ACC112 (cell line): ENCODE measurements at regions not wholly inside any gene's neighbourhood (a gene's known extent, or its start where the extent isn't known, plus 50 kb on each side); places are given as distances from the start of the nearest gene placed in this dataset.

ENCODE experiments used
- H2AFZ ChIP-seq: fragments of 200-600 bp; sonication (generic); one replicate; pipeline ENCODE4 v1.6.0; 2017; ENCODE audit warnings: antibody characterized with exemption, low read length; ENCODE audit not compliant: unreplicated experiment
- H3K27ac ChIP-seq: fragments of 200-600 bp; sonication (generic); 2 replicates; pipeline ENCODE4 v1.5.1; 2014; ENCODE audit warnings: low read depth, mild to moderate bottlenecking, antibody characterized with exemption, low read length, moderate library complexity
- H3K27me3 ChIP-seq: fragments of 200-600 bp; sonication (generic); 2 replicates; pipeline ENCODE4 v1.6.1; 2014; ENCODE audit warnings: mild to moderate bottlenecking, antibody characterized with exemption, low read length, moderate library complexity, mixed read lengths; ENCODE audit not compliant: insufficient read depth
- H3K36me3 ChIP-seq: fragments of 200-600 bp; sonication (generic); 2 replicates; pipeline ENCODE4 v1.6.1; 2016; ENCODE audit warnings: mild to moderate bottlenecking, antibody characterized with exemption, low read length, moderate library complexity, mixed read lengths; ENCODE audit not compliant: insufficient read depth
- H3K4me1 ChIP-seq: fragments of 200-600 bp; sonication (generic); one replicate; pipeline ENCODE4 v1.6.1; 2016; ENCODE audit warnings: low read length, mixed read lengths; ENCODE audit not compliant: insufficient read depth, unreplicated experiment, control insufficient read depth
- H3K4me3 ChIP-seq: fragments of 200-600 bp; sonication (generic); 2 replicates; pipeline ENCODE4 v1.5.1; 2014; ENCODE audit warnings: mild to moderate bottlenecking, low read depth, low read length
- H3K79me2 ChIP-seq: fragments of 200-600 bp; sonication (generic); one replicate; pipeline ENCODE4 v1.6.0; 2016; ENCODE audit warnings: low read length; ENCODE audit not compliant: control insufficient read depth, unreplicated experiment, insufficient read depth

DNA sequence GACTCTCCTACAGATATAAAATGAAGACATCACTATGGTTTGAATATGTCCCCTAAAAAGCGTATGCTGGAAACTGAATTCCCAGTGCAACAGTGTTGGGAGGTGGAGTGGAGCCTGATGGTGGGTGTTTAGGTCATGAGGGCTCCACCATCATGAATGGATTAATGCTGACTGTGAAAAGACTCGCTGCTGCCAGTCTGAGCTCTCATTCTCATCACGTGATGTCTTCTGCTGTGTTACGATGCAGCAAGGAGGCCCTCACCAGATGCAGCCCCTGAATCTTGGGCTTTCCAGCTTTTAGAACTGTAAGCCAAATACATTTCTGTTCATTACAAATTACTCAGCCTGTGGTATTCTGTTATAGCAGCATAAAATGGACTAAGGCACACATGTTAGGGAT lies 73.8 kb upstream of the PPP2R5A start:
- Histone ChIP-seq H3K4me1 (no peaks in the 10 kb centered on the region), H3K4me3 (no peak overlapping the region), H2AFZ (no peak overlapping the region), H3K27ac (no peak overlapping the region), H3K27me3 (peaks cover 3% of the 10 kb centered on the region; the same call in 1 of the 2 replicates), H3K79me2 (no peaks in the 10 kb centered on the region), H3K36me3 (no peaks in the 10 kb centered on the region)

DNA sequence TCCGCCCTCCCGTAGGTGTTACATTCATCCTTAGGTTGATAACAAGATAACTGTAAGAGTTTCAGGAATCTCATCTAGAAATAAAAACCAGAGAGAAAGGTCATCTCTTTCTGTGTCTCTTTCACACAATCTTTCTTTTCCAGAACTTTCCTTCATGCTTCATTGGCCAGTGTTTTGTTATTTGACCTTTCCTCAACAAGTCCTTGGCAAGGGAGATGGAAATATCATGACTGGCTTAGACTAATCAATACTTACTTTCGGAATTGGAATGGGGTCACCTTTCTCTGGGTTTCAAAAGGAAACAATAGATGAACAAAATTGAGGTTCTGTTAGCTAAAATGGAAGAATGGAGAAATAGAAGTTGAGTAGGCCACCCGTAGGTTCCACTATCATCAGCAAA lies 72.9 kb upstream of the PPP2R5A start:
- H3K27me3 ChIP-seq, result peaks cover 3% of the 10 kb centered on the region; the same call in 1 of the 2 replicates
- no peak overlapping the region for H2AFZ ChIP-seq
- no peaks in the 10 kb centered on the region for H3K4me1 ChIP-seq
- no peaks in the 10 kb centered on the region for H3K36me3 ChIP-seq
- H3K4me3 ChIP-seq, result no peak overlapping the region
- no peaks in the 10 kb centered on the region for H3K79me2 ChIP-seq
- no peak overlapping the region for H3K27ac ChIP-seq

DNA sequence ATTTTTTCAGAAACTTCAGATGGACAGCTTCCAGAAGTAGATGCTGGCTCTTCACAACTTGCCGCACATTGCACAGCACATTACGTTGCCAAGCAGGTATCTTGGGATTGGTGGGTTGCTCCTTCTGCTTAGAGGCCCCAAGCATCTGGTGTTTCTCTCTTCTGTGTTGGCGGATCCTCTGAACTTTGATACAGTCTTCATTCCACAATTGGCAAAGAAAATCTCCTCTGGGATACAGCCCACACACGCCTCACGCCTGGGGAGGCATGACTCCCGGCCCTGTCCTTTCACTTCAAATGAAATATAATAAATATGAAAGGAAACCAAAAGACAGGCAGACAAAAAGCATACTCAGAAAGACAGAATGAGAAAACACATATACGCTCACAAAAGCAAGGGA lies 72.3 kb upstream of the PPP2R5A start:
- H3K27me3 ChIP-seq, result peaks cover 3% of the 10 kb centered on the region; the same call in 1 of the 2 replicates
- H3K4me1 ChIP-seq, result no peaks in the 10 kb centered on the region

DNA sequence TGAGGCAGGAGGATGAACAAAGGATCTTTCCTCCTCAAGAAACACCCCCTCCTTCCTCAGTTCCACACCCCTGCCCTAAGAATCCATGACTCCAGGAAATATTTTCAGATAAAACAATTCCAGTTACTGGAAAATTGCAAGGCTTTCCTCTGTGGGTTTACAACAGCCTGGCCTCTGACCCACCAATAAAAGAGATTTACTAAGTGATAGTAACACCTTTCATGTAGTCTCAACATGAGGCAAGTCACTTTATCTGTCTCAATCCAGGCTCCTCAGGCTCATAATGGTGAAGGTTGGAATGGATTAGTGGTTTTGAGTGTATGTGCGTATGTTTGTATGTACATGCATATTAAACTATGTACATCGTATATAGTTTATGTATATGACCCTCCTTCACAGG lies 71.4 kb upstream of the PPP2R5A start:
- H3K27ac ChIP-seq, result no peak overlapping the region
- H2AFZ ChIP-seq, result no peak overlapping the region
- no peaks in the 10 kb centered on the region for H3K79me2 ChIP-seq
- H3K4me1 ChIP-seq, result no peaks in the 10 kb centered on the region
- H3K36me3 ChIP-seq, result no peaks in the 10 kb centered on the region
- peaks cover 3% of the 10 kb centered on the region; the same call in 1 of the 2 replicates for H3K27me3 ChIP-seq
- no peak overlapping the region for H3K4me3 ChIP-seq

More for the DNA sequence above, 72.3 kb upstream of the PPP2R5A start:
- no peaks in the 10 kb centered on the region for H3K36me3 ChIP-seq
- H3K4me3 ChIP-seq, result no peak overlapping the region
- H3K79me2 ChIP-seq, result no peaks in the 10 kb centered on the region
- no peak overlapping the region for H3K27ac ChIP-seq
- no peak overlapping the region for H2AFZ ChIP-seq

DNA sequence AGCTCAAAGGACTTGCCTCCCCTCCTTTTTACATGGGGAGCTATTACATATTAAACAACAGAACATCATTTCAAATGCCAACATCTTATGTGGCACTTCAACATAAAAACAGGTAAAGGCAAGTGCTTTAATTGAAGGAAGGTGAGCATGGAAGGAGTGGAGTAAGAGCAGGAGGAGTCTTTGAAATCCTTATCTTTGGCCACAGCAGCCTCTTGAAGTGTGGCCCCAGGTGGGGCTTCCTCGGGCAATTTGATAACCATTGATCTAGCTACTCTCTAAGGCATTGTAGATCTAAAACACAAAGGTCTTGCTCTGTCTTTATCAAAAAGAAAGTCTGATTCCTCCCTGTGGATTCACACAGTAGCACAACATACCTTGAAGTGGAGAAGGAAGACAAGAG lies 70.9 kb upstream of the PPP2R5A start:
- Histone ChIP-seq H3K4me1 (no peaks in the 10 kb centered on the region), H3K79me2 (no peaks in the 10 kb centered on the region), H3K36me3 (no peaks in the 10 kb centered on the region), H3K4me3 (no peak overlapping the region), H3K27ac (no peak overlapping the region), H3K27me3 (peaks cover 3% of the 10 kb centered on the region; the same call in 1 of the 2 replicates), H2AFZ (no peak overlapping the region)

GRCh38 chr1:212215910-212216309 lies 69.3 kb upstream of the PPP2R5A start:
- Histone ChIP-seq H2AFZ (no peak overlapping the region), H3K27me3 (0 out of 2 replicates have a peak, but pooled peaks cover 3% of the 10 kb centered on the region), H3K79me2 (no peaks in the 10 kb centered on the region), H3K4me1 (no peaks in the 10 kb centered on the region), H3K27ac (no peak overlapping the region), H3K36me3 (no peaks in the 10 kb centered on the region), H3K4me3 (no peak overlapping the region)

- Histone ChIP-seq H3K4me1 (no peaks in the 10 kb centered on the region), H3K4me3 (no peak overlapping the region), H3K79me2 (no peaks in the 10 kb centered on the region), H2AFZ (no peak overlapping the region), H3K27me3 (0 out of 2 replicates have a peak, but pooled peaks cover 3% of the 10 kb centered on the region), H3K27ac (no peak overlapping the region), H3K36me3 (no peaks in the 10 kb centered on the region)
Measured at GRCh38 chr1:212217633-212218032, 67.6 kb upstream of the PPP2R5A start.

- Histone ChIP-seq H3K27ac (no peak overlapping the region), H3K79me2 (no peaks in the 10 kb centered on the region), H3K4me3 (no peak overlapping the region), H3K4me1 (no peaks in the 10 kb centered on the region), H2AFZ (no peak overlapping the region), H3K27me3 (0 out of 2 replicates have a peak, but pooled peaks cover 3% of the 10 kb centered on the region), H3K36me3 (no peaks in the 10 kb centered on the region)
Measured at GRCh38 chr1:212218065-212218464, 67.1 kb upstream of the PPP2R5A start.

DNA sequence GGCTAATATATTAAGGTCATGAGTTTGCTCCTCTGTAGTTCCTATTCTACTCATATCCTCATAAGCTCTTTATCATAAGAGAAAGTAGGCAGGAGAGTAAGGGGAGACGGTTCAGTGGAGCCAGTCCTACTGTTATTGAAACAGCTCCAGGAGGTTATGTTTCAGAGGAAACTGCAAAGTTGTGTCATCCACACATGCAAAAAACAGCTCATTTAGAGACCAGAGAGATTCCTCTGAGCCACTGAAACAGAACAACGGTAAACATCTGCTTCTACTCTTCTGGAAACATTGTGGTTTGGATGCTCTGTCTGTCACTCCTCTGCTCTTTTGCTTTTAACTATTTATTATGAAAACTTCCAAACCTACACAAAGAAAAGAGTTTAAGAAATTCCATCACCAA lies 66.3 kb upstream of the PPP2R5A start:
- H3K79me2 ChIP-seq, result no peaks in the 10 kb centered on the region
- no peak overlapping the region for H2AFZ ChIP-seq

DNA sequence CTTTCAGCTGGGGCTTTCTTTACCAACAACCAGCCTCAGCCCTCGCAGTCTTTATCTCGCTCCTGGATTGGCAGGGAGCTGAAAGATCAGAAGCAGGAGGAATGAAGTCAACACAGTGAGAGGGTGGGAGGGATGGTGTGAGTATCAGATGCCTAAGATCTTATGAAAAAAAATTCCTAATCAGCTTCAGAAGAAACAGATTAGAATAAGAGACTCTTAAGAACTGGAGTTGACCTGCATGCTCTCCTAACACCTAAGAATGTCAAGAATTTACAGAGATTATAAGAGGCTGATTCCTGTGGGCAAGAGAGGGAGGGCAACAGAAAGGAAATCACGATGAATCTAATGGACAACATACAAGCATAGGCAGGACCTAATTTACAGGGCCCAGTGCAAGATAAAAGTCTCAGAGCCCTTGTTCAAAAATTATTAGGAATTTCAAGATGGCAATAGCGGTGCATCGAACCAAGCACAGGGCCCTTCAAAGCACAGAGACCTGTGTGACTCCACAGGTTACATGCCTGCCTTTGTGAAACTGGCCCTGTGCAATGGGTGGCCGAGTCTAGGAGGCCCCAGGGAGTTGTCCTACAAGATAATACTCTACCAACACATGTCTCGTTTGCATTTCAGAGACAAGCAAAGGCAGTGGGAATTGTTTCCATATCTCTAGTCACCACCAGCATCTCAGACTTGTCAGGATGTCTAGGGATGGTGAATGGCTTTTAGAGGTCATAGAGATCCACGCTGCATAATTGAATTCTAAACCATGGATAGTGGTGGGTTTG lies 65.3 kb upstream of the PPP2R5A start:
- Histone ChIP-seq H3K27me3 (no peaks in the 10 kb centered on the region), H3K4me1 (no peaks in the 10 kb centered on the region), H3K4me3 (no peak overlapping the region), H2AFZ (no peak overlapping the region), H3K79me2 (no peaks in the 10 kb centered on the region), H3K36me3 (no peaks in the 10 kb centered on the region), H3K27ac (no peak overlapping the region)

More for the DNA sequence above, 66.3 kb upstream of the PPP2R5A start:
- 0 out of 2 replicates have a peak, but pooled peaks cover 2% of the 10 kb centered on the region for H3K27me3 ChIP-seq
- H3K4me1 ChIP-seq, result no peaks in the 10 kb centered on the region
- H3K36me3 ChIP-seq, result no peaks in the 10 kb centered on the region
- H3K27ac ChIP-seq, result no peak overlapping the region
- H3K4me3 ChIP-seq, result no peak overlapping the region

DNA sequence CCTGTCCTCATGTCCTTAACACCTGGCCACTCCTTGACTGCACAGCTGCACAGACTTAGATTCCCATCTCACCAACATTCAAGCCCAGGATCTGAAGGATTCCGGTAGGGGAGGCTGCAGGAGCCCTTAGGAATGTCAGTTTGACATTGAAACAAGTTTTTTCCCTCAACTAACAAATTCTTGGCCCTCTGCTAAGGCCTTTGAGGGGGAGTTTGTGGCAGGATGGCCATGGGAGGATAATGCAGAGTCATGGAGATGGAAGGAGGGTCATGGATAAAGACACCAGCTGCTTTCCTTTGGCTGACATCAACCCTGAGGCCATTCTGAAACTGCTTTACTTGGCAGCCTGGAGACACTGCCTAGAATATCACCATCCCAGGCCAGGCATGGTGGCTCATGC lies 63.4 kb upstream of the PPP2R5A start:
- H3K27me3 ChIP-seq, result no peaks in the 10 kb centered on the region
- no peak overlapping the region for H3K27ac ChIP-seq
- no peak overlapping the region for H2AFZ ChIP-seq
- H3K4me3 ChIP-seq, result no peak overlapping the region
- no peaks in the 10 kb centered on the region for H3K79me2 ChIP-seq
- H3K36me3 ChIP-seq, result no peaks in the 10 kb centered on the region
- H3K4me1 ChIP-seq, result no peaks in the 10 kb centered on the region
